ENCODE measurements at regions not wholly inside any gene's neighbourhood (a gene's known extent, or its start where the extent isn't known, plus 50 kb on each side); places are given as distances from the start of the nearest gene placed in this dataset.

- TF ChIP-seq CTCF (IDR thresholded peaks at IDR 0.05; ENCODE audit: insufficient read depth, low read depth, low read length, missing control alignments), result no peak
- DNase-seq (ENCODE audit: low read depth), result no peak
- no peak overlapping the region for H3K4me3 ChIP-seq (ENCODE audit: low read depth, low read length)
These were observed 216.5 kb upstream of the PLET1 start for GRCh38 chr11:112477152-112477551.

GRCh38 chr11:112477581-112478317, 217.1 kb upstream of the PLET1 start:
- TF ChIP-seq CTCF (IDR thresholded peaks at IDR 0.05; ENCODE audit: insufficient read depth, low read depth, low read length, missing control alignments), result no peak
- no peak for DNase-seq (ENCODE audit: low read depth)
- no peak overlapping the region for H3K4me3 ChIP-seq (ENCODE audit: low read depth, low read length)

- no peak for DNase-seq (ENCODE audit: low read depth)
- TF ChIP-seq CTCF (IDR thresholded peaks at IDR 0.05; ENCODE audit: insufficient read depth, low read depth, low read length, missing control alignments), result no peak
- no peak overlapping the region for H3K4me3 ChIP-seq (ENCODE audit: low read depth, low read length)
These were observed 218.1 kb upstream of the PLET1 start for GRCh38 chr11:112478806-112479205.

- no peak for DNase-seq (ENCODE audit: low read depth)
- H3K4me3 ChIP-seq (ENCODE audit: low read depth, low read length), result no peak overlapping the region
- no peak for TF ChIP-seq CTCF (IDR thresholded peaks at IDR 0.05; ENCODE audit: insufficient read depth, low read depth, low read length, missing control alignments)
These were observed 220.8 kb upstream of the PLET1 start for GRCh38 chr11:112481431-112481830.

GRCh38 chr11:112481893-112482292, 221.2 kb upstream of the PLET1 start:
- DNase-seq (ENCODE audit: low read depth), result no peak
- no peak overlapping the region for H3K4me3 ChIP-seq (ENCODE audit: low read depth, low read length)
- no peak for TF ChIP-seq CTCF (IDR thresholded peaks at IDR 0.05; ENCODE audit: insufficient read depth, low read depth, low read length, missing control alignments)

GRCh38 chr11:112485280-112485679, 224.6 kb upstream of the PLET1 start:
- peak; percentile 30 for DNase-seq (ENCODE audit: low read depth)
- no peak for TF ChIP-seq CTCF (IDR thresholded peaks at IDR 0.05; ENCODE audit: insufficient read depth, low read depth, low read length, missing control alignments)
- H3K4me3 ChIP-seq (ENCODE audit: low read depth, low read length), result no peak overlapping the region

- TF ChIP-seq CTCF (IDR thresholded peaks at IDR 0.05; ENCODE audit: insufficient read depth, low read depth, low read length, missing control alignments), result no peak
- no peak overlapping the region for H3K4me3 ChIP-seq (ENCODE audit: low read depth, low read length)
- no peak for DNase-seq (ENCODE audit: low read depth)
These were observed 237.2 kb upstream of the PLET1 start for GRCh38 chr11:112497826-112498225.
